Muscle layer of colon (tissue), 2 donors: ENCODE measurements at regions not wholly inside any gene's neighbourhood (a gene's known extent, or its start where the extent isn't known, plus 50 kb on each side); places are given as distances from the start of the nearest gene placed in this dataset.

Experiments used
- H3K27ac ChIP-seq: one replicate; pipeline ENCODE4 v1.7.0; 2013; ENCODE audit warnings: low read depth, mild to moderate bottlenecking, low read length, moderate library complexity
- H3K27me3 ChIP-seq, 2 donors: one replicate each; pipeline ENCODE4 v1.7.0; 2013; ENCODE audit warnings: low read length in 2 of 2, mild to moderate bottlenecking in 2 of 2; ENCODE audit not compliant: insufficient read depth in 2 of 2, control insufficient read depth in 1 of 2
- H3K36me3 ChIP-seq: one replicate; pipeline ENCODE4 v1.7.0; 2013; ENCODE audit warnings: mild to moderate bottlenecking, low read length; ENCODE audit not compliant: insufficient read depth
- H3K4me1 ChIP-seq: one replicate; pipeline ENCODE4 v1.7.0; 2013; ENCODE audit warnings: mild to moderate bottlenecking, low read length; ENCODE audit not compliant: insufficient read depth
- H3K4me3 ChIP-seq, 2 donors: one replicate each; pipeline ENCODE4 v1.7.0; 2013; ENCODE audit warnings: low read length in 2 of 2, low read depth in 1 of 2, mild to moderate bottlenecking in 1 of 2, moderate library complexity in 1 of 2
- H3K9ac ChIP-seq: one replicate; pipeline ENCODE4 v1.7.0; 2013; ENCODE audit warnings: low read length
- H3K9me3 ChIP-seq: one replicate; pipeline ENCODE4 v1.7.0; 2013; ENCODE audit warnings: mild to moderate bottlenecking, low read length
- donor health status: abdominal sarcoma.
- donor health status: Adenocarcinoma of cecum.

GRCh38 chr16:89038811-89039735 is 54.6 kb upstream of the ACSF3 start:
- H3K27ac ChIP-seq: no peak overlapping the region
- no peaks in the 10 kb centered on the region for H3K4me1 ChIP-seq
- no peak overlapping the region for H3K9ac ChIP-seq
- H3K27me3 ChIP-seq: peaks cover 0 to 49% of the 10 kb centered on the region in 2 donors
- no peak overlapping the region for H3K4me3 ChIP-seq
- H3K9me3 ChIP-seq: no peaks in the 10 kb centered on the region
- no peaks in the 10 kb centered on the region for H3K36me3 ChIP-seq

GRCh38 chr16:89039756-89040155 is 53.9 kb upstream of the ACSF3 start:
- Histone ChIP-seq H3K27me3 (peaks cover 0 to 56% of the 10 kb centered on the region in 2 donors), H3K4me1 (no peaks in the 10 kb centered on the region)

GRCh38 chr16:89040391-89040790 is 53.3 kb upstream of the ACSF3 start:
- no peaks in the 10 kb centered on the region for H3K9me3 ChIP-seq
- H3K4me3 ChIP-seq: no peak overlapping the region
- H3K4me1 ChIP-seq: no peaks in the 10 kb centered on the region
- H3K27me3 ChIP-seq: peaks cover 0 to 62% of the 10 kb centered on the region in 2 donors
- no peak overlapping the region for H3K27ac ChIP-seq
- H3K9ac ChIP-seq: no peak overlapping the region
- no peaks in the 10 kb centered on the region for H3K36me3 ChIP-seq

More at GRCh38 chr16:89039756-89040155, 53.9 kb upstream of the ACSF3 start:
- Histone ChIP-seq H3K27ac (no peak overlapping the region), H3K9ac (no peak overlapping the region), H3K4me3 (no peak overlapping the region), H3K36me3 (no peaks in the 10 kb centered on the region), H3K9me3 (no peaks in the 10 kb centered on the region)

- Histone ChIP-seq H3K36me3 (no peaks in the 10 kb centered on the region), H3K27ac (no peak overlapping the region), H3K9me3 (no peaks in the 10 kb centered on the region), H3K27me3 (peaks cover 0 to 61% of the 10 kb centered on the region in 2 donors), H3K4me1 (no peaks in the 10 kb centered on the region), H3K4me3 (no peak overlapping the region), H3K9ac (no peak overlapping the region)
Observed at GRCh38 chr16:89040861-89041570, 52.6 kb upstream of the ACSF3 start.

GRCh38 chr16:89041571-89042481 is 51.8 kb upstream of the ACSF3 start:
- H3K4me1 ChIP-seq: no peaks in the 10 kb centered on the region
- peaks cover 0 to 57% of the 10 kb centered on the region in 2 donors for H3K27me3 ChIP-seq
- no peaks in the 10 kb centered on the region for H3K36me3 ChIP-seq
- H3K9me3 ChIP-seq: no peaks in the 10 kb centered on the region
- H3K27ac ChIP-seq: no peak overlapping the region
- H3K9ac ChIP-seq: no peak overlapping the region
- H3K4me3 ChIP-seq: no peak overlapping the region

- Histone ChIP-seq H3K27ac (no peak overlapping the region), H3K9me3 (no peaks in the 10 kb centered on the region), H3K4me3 (no peak overlapping the region), H3K36me3 (no peaks in the 10 kb centered on the region), H3K9ac (no peak overlapping the region), H3K27me3 (peaks cover 0 to 58% of the 10 kb centered on the region in 2 donors), H3K4me1 (no peaks in the 10 kb centered on the region)
Observed at GRCh38 chr16:89042711-89043551, 50.7 kb upstream of the ACSF3 start.

GRCh38 chr16:89043636-89044417 is 49.8 kb upstream of the ACSF3 start:
- H3K9ac ChIP-seq: no peak overlapping the region
- no peaks in the 10 kb centered on the region for H3K9me3 ChIP-seq
- peaks cover 0 to 60% of the 10 kb centered on the region in 2 donors for H3K27me3 ChIP-seq
- H3K36me3 ChIP-seq: no peaks in the 10 kb centered on the region
- H3K4me1 ChIP-seq: no peaks in the 10 kb centered on the region
- H3K27ac ChIP-seq: no peak overlapping the region
- no peak overlapping the region for H3K4me3 ChIP-seq
